K562 (cell line): ENCODE measurements at regions not wholly inside any gene's neighbourhood (a gene's known extent, or its start where the extent isn't known, plus 50 kb on each side); places are given as distances from the start of the nearest gene placed in this dataset.

Experiments used
- BRD9 ChIP-seq: fragments of 450-650 bp; IDR thresholded peaks from 2 replicates; pipeline ENCODE4 v1.6.1; 2018; ENCODE audit warnings: low read depth; ENCODE audit not compliant: partially characterized antibody
- NR2F6 ChIP-seq: fragments of 450-650 bp; formaldehyde crosslinking; IDR thresholded peaks from 2 replicates; pipeline ENCODE4 v1.4.0; 2020; ENCODE audit warnings: mild to moderate bottlenecking
- RBFOX2 ChIP-seq: fragments of 200-400 bp; formaldehyde crosslinking; IDR thresholded peaks from 2 replicates; pipeline ENCODE4 v1.6.1; 2017; ENCODE audit warnings: low read depth, mild to moderate bottlenecking, low read length, moderate library complexity
- TF ChIP-seq, protein P1 (sequence below), 2 experiments: fragments of 450-650 bp; formaldehyde crosslinking in 1 of 2; IDR thresholded peaks; 2 replicates each; pipeline versions ENCODE4 v1.4.0 to v1.6.1; 2014 to 2020; ENCODE audit warnings: mild to moderate bottlenecking in 2 of 2, borderline replicate concordance in 1 of 2, low read depth in 1 of 2
- TF ChIP-seq, protein P2 (sequence below): fragments of 150-350 bp; conservative IDR thresholded peaks from 2 replicates; pipeline ENCODE4 v1.6.1; 2014; ENCODE audit warnings: low read length

DNA sequence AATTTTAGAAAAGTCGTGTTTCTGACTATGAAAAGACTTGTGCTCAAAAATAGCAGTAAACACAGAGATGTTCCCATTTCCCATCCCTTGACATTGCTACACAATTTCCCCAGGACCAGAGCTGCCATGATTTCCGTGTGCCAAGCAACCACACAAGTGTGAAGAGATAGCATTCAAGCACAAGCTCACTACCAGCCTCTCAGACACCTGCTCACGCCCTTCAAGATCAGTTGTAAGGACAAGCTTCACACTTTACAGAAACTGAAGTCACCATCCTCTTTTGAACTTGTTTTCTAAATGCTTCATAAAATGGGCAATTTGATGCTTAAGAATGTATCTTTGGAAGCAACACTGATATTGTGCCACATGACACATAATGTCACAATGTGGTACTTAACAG, 333.1 kb downstream of the CAAP1 start (continued):
- TF ChIP-seq BRD9 (no peak), RBFOX2 (no peak), NR2F6 (CRISPR knock-in tag) (no peak)
- TF ChIP-seq, protein P1, sequence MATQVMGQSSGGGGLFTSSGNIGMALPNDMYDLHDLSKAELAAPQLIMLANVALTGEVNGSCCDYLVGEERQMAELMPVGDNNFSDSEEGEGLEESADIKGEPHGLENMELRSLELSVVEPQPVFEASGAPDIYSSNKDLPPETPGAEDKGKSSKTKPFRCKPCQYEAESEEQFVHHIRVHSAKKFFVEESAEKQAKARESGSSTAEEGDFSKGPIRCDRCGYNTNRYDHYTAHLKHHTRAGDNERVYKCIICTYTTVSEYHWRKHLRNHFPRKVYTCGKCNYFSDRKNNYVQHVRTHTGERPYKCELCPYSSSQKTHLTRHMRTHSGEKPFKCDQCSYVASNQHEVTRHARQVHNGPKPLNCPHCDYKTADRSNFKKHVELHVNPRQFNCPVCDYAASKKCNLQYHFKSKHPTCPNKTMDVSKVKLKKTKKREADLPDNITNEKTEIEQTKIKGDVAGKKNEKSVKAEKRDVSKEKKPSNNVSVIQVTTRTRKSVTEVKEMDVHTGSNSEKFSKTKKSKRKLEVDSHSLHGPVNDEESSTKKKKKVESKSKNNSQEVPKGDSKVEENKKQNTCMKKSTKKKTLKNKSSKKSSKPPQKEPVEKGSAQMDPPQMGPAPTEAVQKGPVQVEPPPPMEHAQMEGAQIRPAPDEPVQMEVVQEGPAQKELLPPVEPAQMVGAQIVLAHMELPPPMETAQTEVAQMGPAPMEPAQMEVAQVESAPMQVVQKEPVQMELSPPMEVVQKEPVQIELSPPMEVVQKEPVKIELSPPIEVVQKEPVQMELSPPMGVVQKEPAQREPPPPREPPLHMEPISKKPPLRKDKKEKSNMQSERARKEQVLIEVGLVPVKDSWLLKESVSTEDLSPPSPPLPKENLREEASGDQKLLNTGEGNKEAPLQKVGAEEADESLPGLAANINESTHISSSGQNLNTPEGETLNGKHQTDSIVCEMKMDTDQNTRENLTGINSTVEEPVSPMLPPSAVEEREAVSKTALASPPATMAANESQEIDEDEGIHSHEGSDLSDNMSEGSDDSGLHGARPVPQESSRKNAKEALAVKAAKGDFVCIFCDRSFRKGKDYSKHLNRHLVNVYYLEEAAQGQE (IDR thresholded peaks at IDR 0.05; ENCODE audit: borderline replicate concordance): no peak
- TF ChIP-seq, protein P1 (CRISPR knock-in tag; IDR thresholded peaks at IDR 0.05; ENCODE audit: low read depth): no peak
- TF ChIP-seq, protein P2, sequence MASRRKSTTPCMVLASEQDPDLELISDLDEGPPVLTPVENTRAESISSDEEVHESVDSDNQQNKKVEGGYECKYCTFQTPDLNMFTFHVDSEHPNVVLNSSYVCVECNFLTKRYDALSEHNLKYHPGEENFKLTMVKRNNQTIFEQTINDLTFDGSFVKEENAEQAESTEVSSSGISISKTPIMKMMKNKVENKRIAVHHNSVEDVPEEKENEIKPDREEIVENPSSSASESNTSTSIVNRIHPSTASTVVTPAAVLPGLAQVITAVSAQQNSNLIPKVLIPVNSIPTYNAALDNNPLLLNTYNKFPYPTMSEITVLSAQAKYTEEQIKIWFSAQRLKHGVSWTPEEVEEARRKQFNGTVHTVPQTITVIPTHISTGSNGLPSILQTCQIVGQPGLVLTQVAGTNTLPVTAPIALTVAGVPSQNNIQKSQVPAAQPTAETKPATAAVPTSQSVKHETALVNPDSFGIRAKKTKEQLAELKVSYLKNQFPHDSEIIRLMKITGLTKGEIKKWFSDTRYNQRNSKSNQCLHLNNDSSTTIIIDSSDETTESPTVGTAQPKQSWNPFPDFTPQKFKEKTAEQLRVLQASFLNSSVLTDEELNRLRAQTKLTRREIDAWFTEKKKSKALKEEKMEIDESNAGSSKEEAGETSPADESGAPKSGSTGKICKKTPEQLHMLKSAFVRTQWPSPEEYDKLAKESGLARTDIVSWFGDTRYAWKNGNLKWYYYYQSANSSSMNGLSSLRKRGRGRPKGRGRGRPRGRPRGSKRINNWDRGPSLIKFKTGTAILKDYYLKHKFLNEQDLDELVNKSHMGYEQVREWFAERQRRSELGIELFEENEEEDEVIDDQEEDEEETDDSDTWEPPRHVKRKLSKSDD: no peak
